ENCODE measurements at regions not wholly inside any gene's neighbourhood (a gene's known extent, or its start where the extent isn't known, plus 50 kb on each side); places are given as distances from the start of the nearest gene placed in this dataset.

GRCh38 chr5:102130890-102131289 is 165.2 kb downstream of the SLCO4C1 start (continued):
- TF ChIP-seq EZH2 (IDR thresholded peaks at IDR 0.05; ENCODE audit: low read depth, unreplicated experiment): no peak
- no peak for TF ChIP-seq ZNF331 (CRISPR knock-in tag; IDR thresholded peaks at IDR 0.05; ENCODE audit: low read depth)
- TF ChIP-seq EZH2phosphoT487 (IDR thresholded peaks at IDR 0.05; ENCODE audit: unreplicated experiment): no peak
- no peak for TF ChIP-seq POLR2AphosphoS5 (IDR thresholded peaks at IDR 0.05; ENCODE audit: low read depth)
- no peak for TF ChIP-seq ETS1 (IDR thresholded peaks at IDR 0.05)
- no peak for TF ChIP-seq CTCF (conservative IDR thresholded peaks at IDR 0.05; ENCODE audit: low read depth in 2 of 2)

- H3K79me2 ChIP-seq (replicated peaks; ENCODE audit: insufficient read depth): no peaks in the 10 kb centered on the region
- H3K27me3 ChIP-seq (ENCODE audit: insufficient read depth): no peaks in the 10 kb centered on the region
- H3K27ac ChIP-seq (ENCODE audit: low read depth): no peak overlapping the region
- H3K4me1 ChIP-seq (ENCODE audit: insufficient read depth): peaks cover 19% of the 10 kb centered on the region
- Mint-ChIP-seq H3K9me3 (0 out of 3 replicates have a peak, but pooled peaks cover 2% of the 10 kb centered on the region), H3K4me1 (peaks cover 10% of the 10 kb centered on the region), H3K27ac (no peak overlapping the region), H3K36me3 (ENCODE audit: low read depth) (no peaks in the 10 kb centered on the region), H3K27me3 (ENCODE audit: insufficient read depth, low read depth, poor library complexity) (no peaks in the 10 kb centered on the region), H3K4me3 (no peak overlapping the region)
- no peaks in the 10 kb centered on the region for H3K36me3 ChIP-seq (ENCODE audit: insufficient read depth)
- no peaks in the 10 kb centered on the region for H3F3A ChIP-seq (replicated peaks; ENCODE audit: low read depth)
- H4K20me1 ChIP-seq (replicated peaks; ENCODE audit: insufficient read depth): no peaks in the 10 kb centered on the region
- peak overlapping the region; percentile 19; the same call in 1 of the 2 replicates for H3K4me2 ChIP-seq
- no peak overlapping the region for H2AFZ ChIP-seq
- H3K4me3 ChIP-seq: no peak overlapping the region
- no peaks in the 10 kb centered on the region for H3K9me2 ChIP-seq (ENCODE audit: insufficient read depth)
- DNase-seq (ENCODE audit: low spot score): no peak
- no peak for ATAC-seq
- TF ChIP-seq STAT1 (IDR thresholded peaks at IDR 0.05; ENCODE audit: unreplicated experiment) (no peak), ETS1 (IDR thresholded peaks at IDR 0.05) (no peak), JUNB (IDR thresholded peaks at IDR 0.05; ENCODE audit: unreplicated experiment) (no peak), REST (IDR thresholded peaks at IDR 0.05; ENCODE audit: unreplicated experiment) (no peak), ZNF462 (CRISPR knock-in tag; IDR thresholded peaks at IDR 0.05) (no peak), CREB1 (CRISPR knock-in tag; IDR thresholded peaks at IDR 0.05; ENCODE audit: low read depth) (no peak), NANOG (IDR thresholded peaks at IDR 0.05; ENCODE audit: borderline replicate concordance) (no peak), ZNF331 (CRISPR knock-in tag; IDR thresholded peaks at IDR 0.05; ENCODE audit: low read depth) (no peak), EZH2 (IDR thresholded peaks at IDR 0.05; ENCODE audit: low read depth, unreplicated experiment) (no peak)
These were observed 165.7 kb downstream of the SLCO4C1 start for GRCh38 chr5:102130386-102130785.
